ENCODE measurements at regions not wholly inside any gene's neighbourhood (a gene's known extent, or its start where the extent isn't known, plus 50 kb on each side); places are given as distances from the start of the nearest gene placed in this dataset.

DNA sequence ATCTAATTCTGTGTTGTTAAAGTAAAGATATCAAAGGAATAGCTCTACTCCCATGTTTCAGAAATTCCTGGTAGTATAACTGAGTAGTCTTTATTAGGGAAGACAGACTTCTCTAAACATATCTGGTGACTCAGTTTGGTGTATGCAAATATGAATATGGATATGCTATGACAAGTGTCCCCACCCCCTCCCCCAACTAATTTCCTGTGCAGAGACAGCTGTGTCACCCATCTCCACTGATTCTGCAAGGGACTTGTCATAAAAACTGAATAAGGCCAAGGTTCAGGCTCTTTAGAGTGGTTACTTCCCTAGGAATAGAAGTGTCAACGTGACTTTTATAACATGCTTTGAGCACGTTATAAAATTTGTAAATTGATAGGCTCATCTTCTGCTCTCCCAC, 429.1 kb downstream of the DAD1 start:
- Histone ChIP-seq H3K9me3 (ENCODE audit: control insufficient read depth in 1 of 2, low read length in 2 of 2) (no peaks in the 10 kb centered on the region), H3K9ac (ENCODE audit: low read depth in 1 of 2, low read length in 2 of 2) (no peak overlapping the region), H3K4me1 (ENCODE audit: control insufficient read depth in 1 of 2, insufficient read depth in 2 of 2, low read length in 2 of 2) (peaks cover 6% of the 10 kb centered on the region in 2 donors), H3K27ac (ENCODE audit: low read depth, low read length) (no peak overlapping the region), H3K27me3 (ENCODE audit: control insufficient read depth in 1 of 2, insufficient read depth in 2 of 2, low read length in 2 of 2) (no peaks in the 10 kb centered on the region), H3K36me3 (ENCODE audit: control insufficient read depth in 1 of 2, insufficient read depth in 2 of 2, low read length in 2 of 2) (no peaks in the 10 kb centered on the region), H3K4me3 (ENCODE audit: low read depth in 1 of 2, low read length in 2 of 2) (no peak overlapping the region)

DNA sequence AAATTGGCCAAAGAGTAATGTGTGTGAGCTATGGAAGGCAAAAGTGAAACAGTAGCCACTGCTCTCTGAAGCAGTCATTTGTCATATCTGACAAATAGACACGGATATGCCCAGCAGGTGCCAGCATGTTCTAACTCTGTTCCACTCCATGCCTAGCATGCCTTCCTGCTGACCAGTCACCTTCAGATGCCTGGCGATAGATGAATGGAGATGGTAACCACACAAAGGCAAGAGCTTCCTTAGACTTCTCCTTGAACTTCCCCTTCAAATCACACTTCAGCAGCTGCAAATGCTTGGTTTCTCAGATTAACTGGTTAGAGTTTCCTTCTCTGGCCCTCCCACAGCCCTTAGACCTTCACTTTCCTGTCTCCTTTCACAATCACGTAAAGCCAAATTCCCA, 429.9 kb downstream of the DAD1 start:
- no peak overlapping the region for H3K4me3 ChIP-seq (ENCODE audit: low read depth in 1 of 2, low read length in 2 of 2)
- H3K36me3 ChIP-seq (ENCODE audit: control insufficient read depth in 1 of 2, insufficient read depth in 2 of 2, low read length in 2 of 2), result no peaks in the 10 kb centered on the region
- H3K4me1 ChIP-seq (ENCODE audit: control insufficient read depth in 1 of 2, insufficient read depth in 2 of 2, low read length in 2 of 2), result peaks cover 6% of the 10 kb centered on the region in 2 donors
- no peaks in the 10 kb centered on the region for H3K9me3 ChIP-seq (ENCODE audit: control insufficient read depth in 1 of 2, low read length in 2 of 2)
- no peak overlapping the region for H3K27ac ChIP-seq (ENCODE audit: low read depth, low read length)
- no peaks in the 10 kb centered on the region for H3K27me3 ChIP-seq (ENCODE audit: control insufficient read depth in 1 of 2, insufficient read depth in 2 of 2, low read length in 2 of 2)
- no peak overlapping the region for H3K9ac ChIP-seq (ENCODE audit: low read depth in 1 of 2, low read length in 2 of 2)

DNA sequence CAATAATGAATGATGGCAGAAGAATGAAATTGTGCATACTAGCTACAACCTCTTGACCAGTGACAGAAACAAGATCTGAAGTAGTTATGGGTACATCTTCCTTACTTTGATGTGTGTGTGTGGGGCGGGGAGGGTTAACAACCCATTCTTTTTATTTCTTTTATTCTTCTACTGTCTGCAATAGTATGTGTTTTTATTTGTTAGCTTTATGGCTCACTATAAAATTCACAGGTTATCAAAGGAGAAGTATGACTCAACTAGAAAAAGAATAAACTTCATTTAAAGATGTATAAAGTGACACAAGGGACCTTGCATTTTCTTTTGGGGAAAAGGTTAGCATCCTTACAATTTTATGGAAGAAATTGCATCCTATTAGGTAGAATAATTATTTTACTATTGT, 430.5 kb downstream of the DAD1 start:
- Histone ChIP-seq H3K27ac (ENCODE audit: low read depth, low read length) (no peak overlapping the region), H3K36me3 (ENCODE audit: control insufficient read depth in 1 of 2, insufficient read depth in 2 of 2, low read length in 2 of 2) (no peaks in the 10 kb centered on the region), H3K9ac (ENCODE audit: low read depth in 1 of 2, low read length in 2 of 2) (no peak overlapping the region), H3K4me3 (ENCODE audit: low read depth in 1 of 2, low read length in 2 of 2) (no peak overlapping the region), H3K27me3 (ENCODE audit: control insufficient read depth in 1 of 2, insufficient read depth in 2 of 2, low read length in 2 of 2) (no peaks in the 10 kb centered on the region), H3K9me3 (ENCODE audit: control insufficient read depth in 1 of 2, low read length in 2 of 2) (no peaks in the 10 kb centered on the region), H3K4me1 (ENCODE audit: control insufficient read depth in 1 of 2, insufficient read depth in 2 of 2, low read length in 2 of 2) (peaks cover 6% of the 10 kb centered on the region in 2 donors)

DNA sequence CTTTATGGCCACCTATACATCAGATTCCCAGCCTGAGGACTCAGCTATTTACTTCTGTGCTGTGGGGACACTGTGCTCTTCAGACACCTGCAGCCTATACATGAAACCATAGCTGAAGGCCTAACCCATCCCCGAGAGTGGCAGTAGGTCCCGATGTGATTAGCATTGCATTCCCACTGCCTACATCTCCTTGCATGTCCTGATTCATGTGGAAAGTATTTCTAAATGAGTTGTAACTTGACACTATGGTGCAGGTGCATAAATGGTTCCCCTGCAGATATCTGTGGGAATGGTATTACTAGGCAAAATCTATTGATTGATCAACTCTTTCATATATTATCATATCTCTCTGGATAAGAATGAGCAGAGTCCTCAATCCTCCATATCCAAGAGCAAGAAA, 433.5 kb downstream of the DAD1 start:
- Histone ChIP-seq H3K27me3 (ENCODE audit: control insufficient read depth in 1 of 2, insufficient read depth in 2 of 2, low read length in 2 of 2) (no peaks in the 10 kb centered on the region), H3K4me3 (ENCODE audit: low read depth in 1 of 2, low read length in 2 of 2) (no peak overlapping the region), H3K9me3 (ENCODE audit: control insufficient read depth in 1 of 2, low read length in 2 of 2) (no peaks in the 10 kb centered on the region), H3K36me3 (ENCODE audit: control insufficient read depth in 1 of 2, insufficient read depth in 2 of 2, low read length in 2 of 2) (no peaks in the 10 kb centered on the region), H3K27ac (ENCODE audit: low read depth, low read length) (no peak overlapping the region), H3K9ac (ENCODE audit: low read depth in 1 of 2, low read length in 2 of 2) (no peak overlapping the region), H3K4me1 (ENCODE audit: control insufficient read depth in 1 of 2, insufficient read depth in 2 of 2, low read length in 2 of 2) (peaks cover 12 to 16% of the 10 kb centered on the region in 2 donors)

DNA sequence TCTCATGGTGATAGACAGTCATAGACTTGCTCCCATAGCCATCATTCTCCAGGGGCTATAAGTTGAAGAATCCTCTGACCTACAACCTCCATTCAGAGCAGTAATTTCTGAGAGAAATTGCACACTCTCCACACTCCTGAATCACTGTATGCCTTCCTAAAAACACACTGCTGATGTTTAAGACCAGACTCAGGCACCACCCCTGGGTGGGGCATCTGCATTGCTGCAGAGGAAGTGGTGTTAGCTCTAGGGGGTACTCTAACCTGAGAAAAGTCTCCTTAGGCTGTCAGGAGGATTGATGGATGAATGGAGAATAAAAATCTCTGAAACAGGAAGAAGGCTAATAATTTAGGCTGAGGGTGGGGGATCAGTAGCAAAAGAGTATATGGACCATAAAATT, 436.1 kb downstream of the DAD1 start:
- peaks cover 0 to 5% of the 10 kb centered on the region in 2 donors for H3K27me3 ChIP-seq (ENCODE audit: control insufficient read depth in 1 of 2, insufficient read depth in 2 of 2, low read length in 2 of 2)
- no peak overlapping the region for H3K27ac ChIP-seq (ENCODE audit: low read depth, low read length)
- H3K9ac ChIP-seq (ENCODE audit: low read depth in 1 of 2, low read length in 2 of 2), result no peak overlapping the region
- H3K36me3 ChIP-seq (ENCODE audit: control insufficient read depth in 1 of 2, insufficient read depth in 2 of 2, low read length in 2 of 2), result no peaks in the 10 kb centered on the region
- H3K4me1 ChIP-seq (ENCODE audit: control insufficient read depth in 1 of 2, insufficient read depth in 2 of 2, low read length in 2 of 2), result peaks cover 6 to 10% of the 10 kb centered on the region in 2 donors
- H3K4me3 ChIP-seq (ENCODE audit: low read depth in 1 of 2, low read length in 2 of 2), result no peak overlapping the region
- H3K9me3 ChIP-seq (ENCODE audit: control insufficient read depth in 1 of 2, low read length in 2 of 2), result no peaks in the 10 kb centered on the region

DNA sequence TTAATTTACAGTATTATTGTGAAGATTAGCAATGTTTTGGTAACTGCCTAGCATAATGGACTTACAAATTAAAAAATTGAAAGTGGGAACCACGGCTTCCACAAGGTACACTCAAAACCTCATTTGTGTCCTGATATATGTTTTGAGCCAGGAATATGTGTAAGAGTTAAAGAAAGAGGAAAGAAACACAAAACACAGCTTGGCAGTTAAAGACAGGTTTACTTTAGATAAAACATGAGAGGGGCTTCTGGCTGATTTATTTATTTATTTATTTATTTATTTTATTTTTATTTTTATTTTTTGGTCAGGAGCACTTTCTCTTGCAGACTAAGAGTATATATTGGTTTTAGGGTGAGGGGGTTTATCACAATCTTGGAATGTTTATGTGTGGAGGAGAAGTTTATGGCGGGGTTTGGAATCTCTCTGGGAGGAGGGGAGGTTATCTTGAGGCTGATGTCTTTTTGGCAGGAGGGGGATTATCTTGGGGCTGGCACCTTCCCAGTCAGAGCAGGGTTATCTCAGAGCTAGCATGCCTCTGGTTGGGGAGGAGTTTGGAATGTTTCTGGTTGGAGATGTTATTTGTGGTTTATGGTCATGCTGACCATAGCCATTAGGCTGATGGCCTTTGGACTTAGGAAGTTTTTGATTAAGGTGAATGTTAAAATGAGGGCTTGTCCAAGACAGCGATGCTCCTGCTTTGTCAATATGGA, 436.7 kb downstream of the DAD1 start:
- no peak overlapping the region for H3K9ac ChIP-seq (ENCODE audit: low read depth in 1 of 2, low read length in 2 of 2)
- peaks cover 6 to 10% of the 10 kb centered on the region in 2 donors for H3K4me1 ChIP-seq (ENCODE audit: control insufficient read depth in 1 of 2, insufficient read depth in 2 of 2, low read length in 2 of 2)
- no peaks in the 10 kb centered on the region for H3K36me3 ChIP-seq (ENCODE audit: control insufficient read depth in 1 of 2, insufficient read depth in 2 of 2, low read length in 2 of 2)
- H3K27me3 ChIP-seq (ENCODE audit: control insufficient read depth in 1 of 2, insufficient read depth in 2 of 2, low read length in 2 of 2), result peaks cover 0 to 5% of the 10 kb centered on the region in 2 donors
- H3K4me3 ChIP-seq (ENCODE audit: low read depth in 1 of 2, low read length in 2 of 2), result no peak overlapping the region
- H3K27ac ChIP-seq (ENCODE audit: low read depth, low read length), result no peak overlapping the region
- H3K9me3 ChIP-seq (ENCODE audit: control insufficient read depth in 1 of 2, low read length in 2 of 2), result no peaks in the 10 kb centered on the region

DNA sequence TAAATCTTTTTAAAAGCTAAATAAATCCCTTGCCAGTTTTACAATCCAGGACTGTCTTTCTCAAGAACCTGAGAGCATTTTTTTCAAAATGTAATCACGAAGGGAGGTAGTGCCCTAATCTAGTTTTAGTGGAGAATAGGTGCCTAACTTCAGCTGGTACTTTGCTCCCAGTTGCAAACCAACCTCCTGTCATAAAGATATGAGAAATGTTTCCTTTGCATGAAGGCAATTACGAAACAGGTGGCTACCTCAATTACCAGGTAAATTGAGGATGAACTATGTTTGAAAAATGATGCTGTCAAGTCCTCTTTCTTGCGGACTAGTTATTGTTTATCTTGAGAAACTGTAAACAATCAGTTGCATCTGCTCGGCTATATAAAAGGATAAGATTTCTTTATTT, 437.9 kb downstream of the DAD1 start:
- peaks cover 0 to 5% of the 10 kb centered on the region in 2 donors for H3K27me3 ChIP-seq (ENCODE audit: control insufficient read depth in 1 of 2, insufficient read depth in 2 of 2, low read length in 2 of 2)
- peaks cover 6 to 10% of the 10 kb centered on the region in 2 donors for H3K4me1 ChIP-seq (ENCODE audit: control insufficient read depth in 1 of 2, insufficient read depth in 2 of 2, low read length in 2 of 2)
- no peaks in the 10 kb centered on the region for H3K36me3 ChIP-seq (ENCODE audit: control insufficient read depth in 1 of 2, insufficient read depth in 2 of 2, low read length in 2 of 2)
- no peak overlapping the region for H3K9ac ChIP-seq (ENCODE audit: low read depth in 1 of 2, low read length in 2 of 2)
- no peaks in the 10 kb centered on the region for H3K9me3 ChIP-seq (ENCODE audit: control insufficient read depth in 1 of 2, low read length in 2 of 2)
- no peak overlapping the region for H3K27ac ChIP-seq (ENCODE audit: low read depth, low read length)
- no peak overlapping the region for H3K4me3 ChIP-seq (ENCODE audit: low read depth in 1 of 2, low read length in 2 of 2)

DNA sequence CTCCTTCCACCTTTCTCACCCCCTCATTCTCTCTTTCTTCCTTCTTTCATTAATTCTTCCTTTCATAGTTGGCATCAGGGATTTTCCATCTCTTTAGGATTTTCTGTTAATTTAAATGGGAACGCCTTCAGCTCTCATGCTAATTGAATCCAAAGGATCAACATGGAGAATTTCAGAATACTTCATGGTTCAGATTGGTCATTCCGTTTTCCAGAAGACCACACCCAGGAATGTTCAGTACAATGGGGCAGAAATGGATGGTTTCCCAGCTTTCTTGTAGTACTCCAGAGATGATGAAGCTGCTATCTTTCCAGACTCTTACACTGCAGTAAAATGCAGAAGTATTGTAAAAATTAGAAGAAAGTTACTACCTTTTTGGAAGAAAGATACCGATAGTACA, 440.0 kb downstream of the DAD1 start:
- H3K27me3 ChIP-seq (ENCODE audit: control insufficient read depth in 1 of 2, insufficient read depth in 2 of 2, low read length in 2 of 2), result peaks cover 0 to 5% of the 10 kb centered on the region in 2 donors
- H3K9me3 ChIP-seq (ENCODE audit: control insufficient read depth in 1 of 2, low read length in 2 of 2), result no peaks in the 10 kb centered on the region
- no peak overlapping the region for H3K4me3 ChIP-seq (ENCODE audit: low read depth in 1 of 2, low read length in 2 of 2)
- peaks cover 6 to 10% of the 10 kb centered on the region in 2 donors for H3K4me1 ChIP-seq (ENCODE audit: control insufficient read depth in 1 of 2, insufficient read depth in 2 of 2, low read length in 2 of 2)
- no peak overlapping the region for H3K9ac ChIP-seq (ENCODE audit: low read depth in 1 of 2, low read length in 2 of 2)
- H3K36me3 ChIP-seq (ENCODE audit: control insufficient read depth in 1 of 2, insufficient read depth in 2 of 2, low read length in 2 of 2), result no peaks in the 10 kb centered on the region
- H3K27ac ChIP-seq (ENCODE audit: low read depth, low read length), result no peak overlapping the region

DNA sequence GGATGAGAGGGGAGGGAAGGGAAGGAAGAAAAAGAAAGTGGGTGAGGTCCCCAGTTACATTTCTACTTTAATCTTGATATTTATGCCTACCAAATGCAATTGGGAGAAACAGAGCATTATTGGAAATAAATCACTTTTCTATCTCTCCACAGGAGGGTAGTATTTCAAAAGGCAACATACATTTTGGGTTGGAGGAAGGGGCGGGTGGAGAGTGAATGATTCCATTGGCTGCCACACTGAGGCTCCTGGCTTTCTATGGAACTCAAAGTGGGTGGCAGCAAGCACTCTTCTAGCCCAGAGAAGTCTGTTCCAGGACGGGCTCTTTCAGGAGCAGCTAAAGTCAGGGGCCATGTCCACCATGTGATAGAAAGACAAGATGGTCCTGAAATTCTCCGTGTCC, 441.3 kb downstream of the DAD1 start:
- Histone ChIP-seq H3K4me3 (ENCODE audit: low read depth in 1 of 2, low read length in 2 of 2) (no peak overlapping the region), H3K27me3 (ENCODE audit: control insufficient read depth in 1 of 2, insufficient read depth in 2 of 2, low read length in 2 of 2) (peaks cover 0 to 5% of the 10 kb centered on the region in 2 donors), H3K36me3 (ENCODE audit: control insufficient read depth in 1 of 2, insufficient read depth in 2 of 2, low read length in 2 of 2) (no peaks in the 10 kb centered on the region), H3K9me3 (ENCODE audit: control insufficient read depth in 1 of 2, low read length in 2 of 2) (no peaks in the 10 kb centered on the region), H3K9ac (ENCODE audit: low read depth in 1 of 2, low read length in 2 of 2) (no peak overlapping the region), H3K4me1 (ENCODE audit: control insufficient read depth in 1 of 2, insufficient read depth in 2 of 2, low read length in 2 of 2) (peaks cover 3 to 10% of the 10 kb centered on the region in 2 donors), H3K27ac (ENCODE audit: low read depth, low read length) (no peak overlapping the region)

DNA sequence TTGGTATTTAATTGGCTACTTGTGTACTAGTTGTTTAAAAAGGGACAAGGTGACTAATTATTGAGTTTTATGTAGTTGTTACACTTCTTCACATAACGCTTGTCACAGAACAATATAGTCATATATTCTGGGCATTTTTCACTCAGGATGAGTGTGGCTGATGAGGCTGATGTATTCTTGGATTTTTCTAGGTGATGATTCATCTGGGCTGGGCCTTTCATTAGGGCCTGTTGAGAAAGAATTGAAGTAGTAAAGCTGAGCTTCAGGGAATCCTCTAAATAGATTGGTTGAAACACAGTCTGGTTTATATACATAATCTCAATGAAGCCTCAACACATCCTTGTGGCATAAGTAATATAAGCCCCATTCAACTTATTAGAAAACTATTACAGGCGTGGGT, 445.7 kb downstream of the DAD1 start:
- H3K9ac ChIP-seq (ENCODE audit: low read depth in 1 of 2, low read length in 2 of 2), result no peak overlapping the region
- H3K9me3 ChIP-seq (ENCODE audit: control insufficient read depth in 1 of 2, low read length in 2 of 2), result no peaks in the 10 kb centered on the region
- H3K4me3 ChIP-seq (ENCODE audit: low read depth in 1 of 2, low read length in 2 of 2), result no peak overlapping the region

More for the DNA sequence above, 445.7 kb downstream of the DAD1 start:
- H3K4me1 ChIP-seq (ENCODE audit: control insufficient read depth in 1 of 2, insufficient read depth in 2 of 2, low read length in 2 of 2), result no peaks in the 10 kb centered on the region
- no peaks in the 10 kb centered on the region for H3K36me3 ChIP-seq (ENCODE audit: control insufficient read depth in 1 of 2, insufficient read depth in 2 of 2, low read length in 2 of 2)
- peaks cover 0 to 2% of the 10 kb centered on the region in 2 donors for H3K27me3 ChIP-seq (ENCODE audit: control insufficient read depth in 1 of 2, insufficient read depth in 2 of 2, low read length in 2 of 2)
- no peak overlapping the region for H3K27ac ChIP-seq (ENCODE audit: low read depth, low read length)

Data from duodenal mucosa (tissue), 2 donors.